Lower leg skin (tissue), 3 donors: ENCODE measurements at regions not wholly inside any gene's neighbourhood (a gene's known extent, or its start where the extent isn't known, plus 50 kb on each side); places are given as distances from the start of the nearest gene placed in this dataset.

ENCODE experiments used
- POLR2A ChIP-seq, 2 donors: fragments of 450-650 bp; IDR thresholded peaks; one replicate each; pipeline ENCODE4 v1.6.1; 2016 to 2017; ENCODE audit warnings: antibody characterized with exemption in 2 of 2, mild to moderate bottlenecking in 1 of 2, moderate library complexity in 1 of 2
- TF ChIP-seq, protein P1 (sequence below), 3 donors: fragments of 450-650 bp; IDR thresholded peaks; one replicate each; pipeline ENCODE4 v1.5.1; 2016; ENCODE audit warnings: antibody characterized with exemption in 3 of 3, mild to moderate bottlenecking in 3 of 3, moderate library complexity in 2 of 3

- TF ChIP-seq, protein P1, sequence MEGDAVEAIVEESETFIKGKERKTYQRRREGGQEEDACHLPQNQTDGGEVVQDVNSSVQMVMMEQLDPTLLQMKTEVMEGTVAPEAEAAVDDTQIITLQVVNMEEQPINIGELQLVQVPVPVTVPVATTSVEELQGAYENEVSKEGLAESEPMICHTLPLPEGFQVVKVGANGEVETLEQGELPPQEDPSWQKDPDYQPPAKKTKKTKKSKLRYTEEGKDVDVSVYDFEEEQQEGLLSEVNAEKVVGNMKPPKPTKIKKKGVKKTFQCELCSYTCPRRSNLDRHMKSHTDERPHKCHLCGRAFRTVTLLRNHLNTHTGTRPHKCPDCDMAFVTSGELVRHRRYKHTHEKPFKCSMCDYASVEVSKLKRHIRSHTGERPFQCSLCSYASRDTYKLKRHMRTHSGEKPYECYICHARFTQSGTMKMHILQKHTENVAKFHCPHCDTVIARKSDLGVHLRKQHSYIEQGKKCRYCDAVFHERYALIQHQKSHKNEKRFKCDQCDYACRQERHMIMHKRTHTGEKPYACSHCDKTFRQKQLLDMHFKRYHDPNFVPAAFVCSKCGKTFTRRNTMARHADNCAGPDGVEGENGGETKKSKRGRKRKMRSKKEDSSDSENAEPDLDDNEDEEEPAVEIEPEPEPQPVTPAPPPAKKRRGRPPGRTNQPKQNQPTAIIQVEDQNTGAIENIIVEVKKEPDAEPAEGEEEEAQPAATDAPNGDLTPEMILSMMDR (IDR thresholded peaks at IDR 0.05): no peak
- no peak for TF ChIP-seq POLR2A (IDR thresholded peaks at IDR 0.05)
Observed at GRCh38 chr14:34302654-34303053, 159.4 kb downstream of the SPTSSA start.
